ENCODE measurements at regions not wholly inside any gene's neighbourhood (a gene's known extent, or its start where the extent isn't known, plus 50 kb on each side); places are given as distances from the start of the nearest gene placed in this dataset.

- DNase-seq (ENCODE audit: low read depth), result no peak
- TF ChIP-seq CTCF (IDR thresholded peaks at IDR 0.05; ENCODE audit: low read depth, low read length, missing control alignments), result no peak
- H3K4me3 ChIP-seq (ENCODE audit: low read depth, low read length), result no peak overlapping the region
- in situ Hi-C loops (cut with HindIII; ENCODE audit: low sequenced_read_pairs), result no loop called here
Observed at GRCh38 chr5:167821151-167821550, 470.3 kb upstream of the WWC1 start.

GRCh38 chr5:167821669-167822068 is 469.8 kb upstream of the WWC1 start:
- DNase-seq (ENCODE audit: low read depth), result no peak
- H3K4me3 ChIP-seq (ENCODE audit: low read depth, low read length), result no peak overlapping the region
- no peak for TF ChIP-seq CTCF (IDR thresholded peaks at IDR 0.05; ENCODE audit: low read depth, low read length, missing control alignments)
- in situ Hi-C loops (cut with HindIII; ENCODE audit: low sequenced_read_pairs), result no loop called here

GRCh38 chr5:167822241-167822640 is 469.2 kb upstream of the WWC1 start:
- in situ Hi-C loops (cut with HindIII; ENCODE audit: low sequenced_read_pairs), result no loop called here
- no peak for TF ChIP-seq CTCF (IDR thresholded peaks at IDR 0.05; ENCODE audit: low read depth, low read length, missing control alignments)
- no peak for DNase-seq (ENCODE audit: low read depth)
- H3K4me3 ChIP-seq (ENCODE audit: low read depth, low read length), result no peak overlapping the region

GRCh38 chr5:167823405-167823804 is 468.0 kb upstream of the WWC1 start:
- in situ Hi-C loops (cut with HindIII; ENCODE audit: low sequenced_read_pairs), result no loop called here
- no peak overlapping the region for H3K4me3 ChIP-seq (ENCODE audit: low read depth, low read length)
- no peak for DNase-seq (ENCODE audit: low read depth)
- no peak for TF ChIP-seq CTCF (IDR thresholded peaks at IDR 0.05; ENCODE audit: low read depth, low read length, missing control alignments)

GRCh38 chr5:167827766-167828165 is 463.7 kb upstream of the WWC1 start:
- no peak overlapping the region for H3K4me3 ChIP-seq (ENCODE audit: low read depth, low read length)
- in situ Hi-C loops (cut with HindIII; ENCODE audit: low sequenced_read_pairs), result no loop called here
- no peak for TF ChIP-seq CTCF (IDR thresholded peaks at IDR 0.05; ENCODE audit: low read depth, low read length, missing control alignments)
- DNase-seq (ENCODE audit: low read depth), result no peak

GRCh38 chr5:167831754-167832504 is 459.5 kb upstream of the WWC1 start:
- H3K4me3 ChIP-seq (ENCODE audit: low read depth, low read length), result no peak overlapping the region
- no peak for DNase-seq (ENCODE audit: low read depth)
- no peak for TF ChIP-seq CTCF (IDR thresholded peaks at IDR 0.05; ENCODE audit: low read depth, low read length, missing control alignments)
- in situ Hi-C loops (cut with HindIII; ENCODE audit: low sequenced_read_pairs), result no loop called here

Measured in astrocyte of the cerebellum (primary cell).